Effector CD4-positive, alpha-beta T cell (primary cell): ENCODE measurements at regions not wholly inside any gene's neighbourhood (a gene's known extent, or its start where the extent isn't known, plus 50 kb on each side); places are given as distances from the start of the nearest gene placed in this dataset.

ENCODE experiments used
- DNase-seq: peaks from one replicate; pipeline ENCODE4 v3.0.0-alpha.2; 2020

- no peak for DNase-seq
These were observed 85.2 kb upstream of the VAV3 start for GRCh38 chr1:108050158-108050557.

GRCh38 chr1:108049178-108049819 lies 84.3 kb upstream of the VAV3 start:
- peak; percentile 4 for DNase-seq

- no peak for DNase-seq
These were observed 83.6 kb upstream of the VAV3 start for GRCh38 chr1:108048301-108049177.

GRCh38 chr1:108047085-108047484 lies 82.1 kb upstream of the VAV3 start:
- DNase-seq, result no peak

- DNase-seq, result no peak
These were observed 81.0 kb upstream of the VAV3 start for GRCh38 chr1:108046026-108046425.

GRCh38 chr1:108045460-108045859 lies 80.5 kb upstream of the VAV3 start:
- no peak for DNase-seq

GRCh38 chr1:108044318-108044717 lies 79.3 kb upstream of the VAV3 start:
- no peak for DNase-seq

GRCh38 chr1:108043707-108044106 lies 78.7 kb upstream of the VAV3 start:
- no peak for DNase-seq

- no peak for DNase-seq
These were observed 77.6 kb upstream of the VAV3 start for GRCh38 chr1:108042610-108043009.

- no peak for DNase-seq
These were observed 76.6 kb upstream of the VAV3 start for GRCh38 chr1:108041360-108042142.

GRCh38 chr1:108038653-108039236 lies 73.8 kb upstream of the VAV3 start:
- no peak for DNase-seq

- DNase-seq, result no peak
These were observed 72.0 kb upstream of the VAV3 start for GRCh38 chr1:108036796-108037562.

- no peak for DNase-seq
These were observed 69.4 kb upstream of the VAV3 start for GRCh38 chr1:108034396-108034795.

- DNase-seq, result no peak
These were observed 68.6 kb upstream of the VAV3 start for GRCh38 chr1:108033550-108033951.

- no peak for DNase-seq
These were observed 63.9 kb upstream of the VAV3 start for GRCh38 chr1:108028841-108029388.

- no peak for DNase-seq
These were observed 62.4 kb upstream of the VAV3 start for GRCh38 chr1:108027389-108027788.

- no peak for DNase-seq
These were observed 52.7 kb upstream of the VAV3 start for GRCh38 chr1:108017698-108018097.

GRCh38 chr1:108016451-108016920 lies 51.5 kb upstream of the VAV3 start:
- DNase-seq, result no peak
